Adrenal gland (tissue), 9 donors: ENCODE measurements at regions not wholly inside any gene's neighbourhood (a gene's known extent, or its start where the extent isn't known, plus 50 kb on each side); places are given as distances from the start of the nearest gene placed in this dataset.

Experiments
- DNase-seq, 7 donors: peaks; one replicate each; pipeline ENCODE4 v3.0.0-alpha.2; 2019 to 2020
- H3K27ac ChIP-seq, 5 donors: fragments of 200-600 bp; sonication (generic) in 4 of 5; 1 replicate in 3 of 5; 2 replicates in 2 of 5; pipeline versions ENCODE4 v1.5.1 to v1.8.0; 2016 to 2020; ENCODE audit warnings: mild to moderate bottlenecking in 1 of 5
- H3K27me3 ChIP-seq: fragments of 200-600 bp; 2 replicates; pipeline ENCODE4 v1.8.0; 2021
- H3K36me3 ChIP-seq, 2 donors: fragments of 200-600 bp; replicated peaks in 1 of 2; 1 replicate in 1 of 2; 2 replicates in 1 of 2; pipeline versions ENCODE4 v1.5.1 to v1.8.0; 2018 to 2022
- H3K4me1 ChIP-seq, 2 donors: fragments of 200-600 bp; replicated peaks in 1 of 2; 1 replicate in 1 of 2; 2 replicates in 1 of 2; pipeline versions ENCODE4 v1.5.1 to v1.8.0; 2018 to 2021
- H3K4me3 ChIP-seq, 4 donors: fragments of 200-600 bp; sonication (generic) in 3 of 4; one replicate each; pipeline ENCODE4 v1.5.1; 2016 to 2018
- H3K9me3 ChIP-seq, 3 donors: fragments of 200-600 bp; sonication (generic) in 1 of 3; replicated peaks in 1 of 3; 1 replicate in 2 of 3; 2 replicates in 1 of 3; pipeline versions ENCODE4 v1.5.1 to v1.8.0; 2016 to 2021
- CTCF ChIP-seq, 6 experiments: fragments of 450-650 bp in 4 of 6; fragments of 200-600 bp in 2 of 6; sonication (generic) in 1 of 6; IDR thresholded peaks; 1 replicate in 5 of 6; 2 replicates in 1 of 6; pipeline versions ENCODE4 v1.5.1 to v1.8.0; 2016 to 2021; ENCODE audit warnings: antibody characterized with exemption in 6 of 6, mild to moderate bottlenecking in 2 of 6, moderate library complexity in 1 of 6
- POLR2A ChIP-seq, 2 donors: fragments of 450-650 bp; IDR thresholded peaks; one replicate each; pipeline ENCODE4 v1.6.1; 2017; ENCODE audit warnings: antibody characterized with exemption in 2 of 2, mild to moderate bottlenecking in 2 of 2, moderate library complexity in 1 of 2
- WGBS, 4 donors: extraction: QIAGEN DNeasy Blood & Tissue Kit in 2 of 4; methylation state at CpG; one replicate each; pipeline versions ENCODE4 v1.1.5 to v1.1.7; 2013 to 2017; 5-methylcytosine and 5-hydroxymethylcytosine counted together
- intact Hi-C, 2 donors: fragments of 100-400 bp; cut with DNase I; formaldehyde crosslinking; loops; one replicate each; pipeline versions ENCODE4 v1.14.1 to v1.15.0; 2022 to 2023
- donor health status: healthy with polysubstance abuse.
- donor health status: Bipolar disorder and iron deficiency.
- donor health status: DM: yes; HTN: yes; CAD: no.
- donor health status: DM: no; HTN: no; CAD: no.
- donor health status: DM: no; HTN: no; CAD: no.

GRCh38 chr9:82101475-82101874, 112.9 kb downstream of the SPATA31D1 start:
- WGBS, 4 donors = 88 to 100% (median 94%) methylated on average over 1 of the region's 1 CpG
- Histone ChIP-seq H3K27ac (no peak overlapping the region), H3K4me3 (no peak overlapping the region), H3K27me3 (no peaks in the 10 kb centered on the region), H3K36me3 (no peaks in the 10 kb centered on the region), H3K4me1 (no peaks in the 10 kb centered on the region), H3K9me3 (no peaks in the 10 kb centered on the region)
- intact Hi-C loops = no loop called here
- DNase-seq = no peak
- TF ChIP-seq POLR2A (IDR thresholded peaks at IDR 0.05) (no peak), CTCF (IDR thresholded peaks at IDR 0.05) (no peak)

GRCh38 chr9:82104252-82104651, 115.7 kb downstream of the SPATA31D1 start:
- Histone ChIP-seq H3K36me3 (no peaks in the 10 kb centered on the region), H3K27me3 (no peaks in the 10 kb centered on the region), H3K27ac (no peak overlapping the region), H3K4me3 (no peak overlapping the region), H3K4me1 (no peaks in the 10 kb centered on the region), H3K9me3 (no peaks in the 10 kb centered on the region)
- DNase-seq = no peak
- intact Hi-C loops = no loop called here
- WGBS, 4 donors = 79 to 86% (median 86%) methylated on average over 1 of the region's 1 CpG
- TF ChIP-seq POLR2A (IDR thresholded peaks at IDR 0.05) (no peak), CTCF (IDR thresholded peaks at IDR 0.05) (no peak)

- Histone ChIP-seq H3K9me3 (no peaks in the 10 kb centered on the region), H3K27ac (no peak overlapping the region), H3K36me3 (no peaks in the 10 kb centered on the region), H3K4me3 (no peak overlapping the region), H3K27me3 (no peaks in the 10 kb centered on the region), H3K4me1 (no peaks in the 10 kb centered on the region)
- DNase-seq = no peak
- WGBS, 4 donors = 71 to 77% (median 73%) methylated on average over 3 of the region's 3 CpGs
- intact Hi-C loops = no loop called here
- no peak for TF ChIP-seq POLR2A (IDR thresholded peaks at IDR 0.05)
- TF ChIP-seq CTCF (IDR thresholded peaks at IDR 0.05) = no peak
Measured at GRCh38 chr9:82105729-82106128, 117.2 kb downstream of the SPATA31D1 start.

- DNase-seq = no peak
- H3K4me3 ChIP-seq = no peak overlapping the region
- TF ChIP-seq CTCF (IDR thresholded peaks at IDR 0.05) (no peak), POLR2A (IDR thresholded peaks at IDR 0.05) (no peak)
- intact Hi-C loops = no loop called here
- no peaks in the 10 kb centered on the region for H3K9me3 ChIP-seq
- H3K36me3 ChIP-seq = no peaks in the 10 kb centered on the region
- H3K27me3 ChIP-seq = no peaks in the 10 kb centered on the region
- H3K4me1 ChIP-seq = no peaks in the 10 kb centered on the region
- H3K27ac ChIP-seq = no peak overlapping the region
Measured at GRCh38 chr9:82106536-82106935, 118.0 kb downstream of the SPATA31D1 start.
